HG03159 (cell line): ENCODE measurements at regions not wholly inside any gene's neighbourhood (a gene's known extent, or its start where the extent isn't known, plus 50 kb on each side); places are given as distances from the start of the nearest gene placed in this dataset.
"Not testable (repeated sequence)": the region's sequence is repeated elsewhere in the genome, so short reads cannot be mapped to it uniquely, and the experiment has no call there.

Source experiments
- ATAC-seq: cut with Tn5 transposase; IDR thresholded peaks from one replicate; pipeline ENCODE4 v1.9.1; 2021; ENCODE audit warnings: mild to moderate bottlenecking, moderate library complexity; ENCODE audit not compliant: unreplicated experiment

DNA sequence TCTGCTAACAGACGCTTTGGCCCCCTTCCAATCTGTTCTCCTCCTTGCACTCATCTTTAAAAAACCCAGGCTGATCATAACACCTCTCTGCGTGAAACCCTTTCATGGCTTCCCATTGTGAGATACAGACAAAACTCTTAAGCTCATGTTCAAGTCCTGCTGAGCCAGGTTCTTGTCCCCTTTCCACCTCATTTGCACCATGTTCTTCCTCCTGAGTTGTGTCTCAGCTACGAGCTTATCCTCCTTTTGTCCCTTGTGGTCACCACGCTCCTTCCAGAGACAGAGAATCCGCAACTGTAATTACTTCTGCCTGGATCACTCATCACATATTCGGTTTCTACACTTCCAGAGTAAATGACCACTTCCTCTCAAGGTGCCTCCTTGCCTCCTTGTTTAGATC is 238.8 kb downstream of the ACTR3 start:
- ATAC-seq = no peak

DNA sequence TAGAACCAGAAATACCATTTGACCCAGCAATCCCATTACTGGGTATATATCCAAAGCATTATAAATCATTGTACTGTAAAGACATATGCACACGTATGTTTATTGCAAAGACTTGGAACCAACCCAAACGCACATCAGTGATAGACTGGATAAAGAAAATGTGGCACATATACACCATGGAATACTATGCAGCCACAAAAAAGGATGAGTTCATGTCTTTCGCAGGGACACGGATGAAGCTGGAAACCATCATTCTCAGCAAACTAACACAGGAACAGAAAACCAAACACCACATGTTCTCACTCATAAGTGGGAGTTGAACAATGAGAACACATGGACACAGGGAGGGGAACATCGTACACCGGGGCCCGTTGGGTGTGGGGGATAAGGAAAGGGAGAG is 242.2 kb downstream of the ACTR3 start:
- ATAC-seq = not testable (repeated sequence)

- ATAC-seq = no peak
Measured at GRCh38 chr2:114134146-114134545, 244.3 kb downstream of the ACTR3 start.

DNA sequence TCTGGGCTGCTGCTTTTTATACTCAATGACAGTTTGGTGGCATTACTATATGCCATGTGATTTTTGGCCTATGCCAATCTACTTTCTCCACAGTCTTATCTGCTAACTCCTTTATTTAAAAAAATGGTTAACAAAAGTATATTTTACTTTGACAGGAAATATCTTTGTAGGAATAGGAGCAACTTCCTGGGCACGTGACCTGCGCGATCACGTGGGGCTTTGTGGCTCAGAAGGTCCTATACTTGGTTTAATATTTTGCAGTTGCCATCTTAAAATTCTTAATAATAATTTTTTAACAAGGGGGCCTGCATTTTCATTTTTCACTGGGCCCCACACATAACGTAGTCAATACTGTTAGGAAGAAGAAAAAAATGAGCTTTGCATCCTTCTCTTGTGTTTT is 249.7 kb downstream of the ACTR3 start:
- ATAC-seq = no peak

- ATAC-seq = no peak
Measured at GRCh38 chr2:114156366-114157056, 266.6 kb downstream of the ACTR3 start.

GRCh38 chr2:114157057-114157385 is 267.1 kb downstream of the ACTR3 start:
- no peak for ATAC-seq

GRCh38 chr2:114160263-114160981 is 270.5 kb downstream of the ACTR3 start:
- no peak for ATAC-seq

DNA sequence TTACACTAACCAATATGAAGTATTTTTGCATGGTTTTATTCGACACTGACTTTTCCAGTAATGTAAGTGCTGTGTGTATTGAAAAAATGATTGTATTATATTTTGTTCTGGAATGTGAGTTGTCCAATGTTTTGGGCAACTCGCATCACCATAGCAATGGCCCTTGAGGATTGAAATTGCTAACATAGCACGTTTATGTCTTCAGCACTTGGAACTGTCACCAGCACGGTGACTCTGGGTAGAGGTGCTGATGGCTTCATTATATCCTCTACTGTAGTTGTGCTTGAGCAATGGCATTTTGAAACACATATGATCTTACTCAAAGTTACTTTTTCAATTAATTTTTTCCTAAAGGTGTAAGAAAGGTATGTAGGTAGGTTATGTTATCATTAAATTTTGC is 271.5 kb downstream of the ACTR3 start:
- no peak for ATAC-seq

GRCh38 chr2:114167799-114168198 is 274.6 kb upstream of the DPP10 start:
- no peak for ATAC-seq

- no peak for ATAC-seq
Measured at GRCh38 chr2:114170070-114170469, 272.4 kb upstream of the DPP10 start.

- no peak for ATAC-seq
Measured at GRCh38 chr2:114175507-114175906, 266.9 kb upstream of the DPP10 start.

DNA sequence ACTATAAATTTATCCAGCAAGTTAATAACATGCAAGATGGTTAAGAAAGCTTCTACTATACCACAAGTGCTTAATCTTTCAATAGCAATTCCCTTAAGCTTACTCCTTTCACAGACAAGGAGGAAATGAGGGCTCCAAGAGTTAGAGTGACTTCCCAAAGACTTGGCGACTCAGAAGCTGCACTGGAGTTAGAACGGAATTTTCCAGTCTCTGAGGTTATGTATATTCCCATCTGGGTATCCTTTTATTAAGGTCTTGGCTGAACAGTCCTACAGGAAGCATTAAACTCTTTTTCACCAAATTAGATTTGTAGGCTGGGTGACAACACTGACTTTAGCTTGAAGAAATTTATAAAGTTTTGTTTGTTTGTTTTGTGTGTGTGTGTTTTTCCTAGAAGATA is 256.9 kb upstream of the DPP10 start:
- no peak for ATAC-seq

- no peak for ATAC-seq
Measured at GRCh38 chr2:114192362-114192761, 250.1 kb upstream of the DPP10 start.

GRCh38 chr2:114201781-114202180 is 240.7 kb upstream of the DPP10 start:
- no peak for ATAC-seq

GRCh38 chr2:114203679-114204078 is 238.8 kb upstream of the DPP10 start:
- ATAC-seq = no peak

DNA sequence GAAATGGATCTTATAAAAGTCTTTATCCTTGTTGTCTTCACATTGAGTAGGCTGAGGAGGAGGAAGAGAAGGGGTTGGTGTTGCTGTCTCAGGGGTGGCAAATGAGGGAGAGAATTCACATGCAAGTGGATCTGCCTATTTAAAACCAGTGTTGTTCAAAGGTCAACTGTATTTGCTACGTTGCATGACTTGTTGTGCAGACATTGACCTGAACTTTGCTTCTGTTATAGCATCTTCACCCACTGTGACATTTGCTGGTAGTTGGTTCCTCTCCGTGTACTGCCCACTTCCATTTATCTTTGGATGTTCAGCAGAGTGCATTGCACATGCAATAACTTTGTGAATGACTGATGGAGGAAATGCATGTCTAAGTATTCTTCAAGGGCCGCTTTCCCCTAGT is 228.6 kb upstream of the DPP10 start:
- no peak for ATAC-seq

- no peak for ATAC-seq
Measured at GRCh38 chr2:114218383-114218782, 224.1 kb upstream of the DPP10 start.

DNA sequence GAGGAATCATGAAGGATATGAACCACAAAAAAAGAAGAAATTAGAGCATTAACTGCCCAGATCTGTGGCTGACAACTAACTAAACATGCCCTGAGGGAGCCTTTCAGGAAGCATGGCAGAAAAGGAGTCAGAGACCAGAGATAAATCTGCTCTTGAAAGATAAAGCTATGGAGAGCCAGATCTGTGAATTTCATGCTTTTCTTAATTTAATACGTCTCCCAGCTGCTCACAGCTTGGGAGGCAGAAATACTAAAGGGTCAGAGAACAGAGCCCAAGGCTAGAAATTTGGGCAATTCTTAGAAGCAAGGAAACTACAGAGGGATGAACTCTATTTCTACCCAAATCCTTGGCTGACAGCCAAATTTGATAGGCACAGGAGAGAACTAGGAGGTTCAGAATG is 223.0 kb upstream of the DPP10 start:
- no peak for ATAC-seq

DNA sequence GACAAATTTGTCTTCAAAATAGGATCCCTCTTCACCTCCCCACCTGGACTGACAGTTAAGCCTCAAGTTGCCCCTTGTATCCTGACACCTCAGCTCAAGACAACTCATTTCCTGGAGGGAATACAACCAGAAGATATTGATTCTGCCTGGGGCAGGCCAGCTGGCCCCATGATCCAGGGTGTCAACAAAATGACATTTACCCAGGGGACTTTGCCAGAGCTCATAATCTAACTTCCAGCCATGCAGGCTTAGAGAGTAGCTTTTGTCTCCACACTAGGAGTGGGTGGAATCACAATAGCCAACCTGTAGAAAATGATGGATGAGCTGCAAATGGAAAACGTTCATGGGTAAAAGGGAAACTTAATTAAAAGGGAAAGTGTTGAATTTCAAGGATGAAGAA is 220.1 kb upstream of the DPP10 start:
- ATAC-seq = no peak

GRCh38 chr2:114231921-114232320 is 210.5 kb upstream of the DPP10 start:
- no peak for ATAC-seq

DNA sequence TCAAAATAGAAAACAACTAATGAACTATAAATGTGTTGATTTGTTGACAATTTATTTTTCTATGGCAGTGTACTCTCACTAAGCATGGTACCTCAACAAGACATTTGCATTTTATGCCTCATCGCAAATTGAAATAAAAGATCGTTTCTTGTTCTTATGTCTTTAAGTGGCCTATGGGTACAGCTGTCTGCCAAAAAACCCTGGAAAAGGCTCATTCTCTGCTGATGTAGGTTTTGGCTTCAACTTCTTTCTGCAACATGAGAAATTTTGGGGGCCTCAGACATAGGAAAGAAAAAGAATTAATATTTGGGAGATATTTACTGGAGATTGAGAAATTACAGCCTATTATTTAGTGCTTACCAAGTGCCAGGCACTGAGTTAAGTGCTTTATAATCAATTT is 205.1 kb upstream of the DPP10 start:
- ATAC-seq = no peak

GRCh38 chr2:114238910-114239559 is 203.4 kb upstream of the DPP10 start:
- no peak for ATAC-seq
